Uterus (tissue), 2 donors: ENCODE measurements at regions not wholly inside any gene's neighbourhood (a gene's known extent, or its start where the extent isn't known, plus 50 kb on each side); places are given as distances from the start of the nearest gene placed in this dataset.

Source experiments
- POLR2A ChIP-seq, 2 donors: fragments of 450-650 bp; IDR thresholded peaks; one replicate each; pipeline ENCODE4 v1.6.1; 2016; ENCODE audit warnings: antibody characterized with exemption in 2 of 2, mild to moderate bottlenecking in 1 of 2, moderate library complexity in 1 of 2
- TF ChIP-seq, protein P1 (sequence below), 4 experiments: fragments of 200-600 bp in 2 of 4; fragments of 450-650 bp in 2 of 4; sonication (generic) in 2 of 4; IDR thresholded peaks; one replicate each; pipeline ENCODE4 v1.5.1; 2016 to 2019; ENCODE audit warnings: antibody characterized with exemption in 4 of 4, mild to moderate bottlenecking in 2 of 4, moderate library complexity in 1 of 4

GRCh38 chr10:14412624-14413023 lies 81.9 kb upstream of the FRMD4A start:
- TF ChIP-seq, protein P1, sequence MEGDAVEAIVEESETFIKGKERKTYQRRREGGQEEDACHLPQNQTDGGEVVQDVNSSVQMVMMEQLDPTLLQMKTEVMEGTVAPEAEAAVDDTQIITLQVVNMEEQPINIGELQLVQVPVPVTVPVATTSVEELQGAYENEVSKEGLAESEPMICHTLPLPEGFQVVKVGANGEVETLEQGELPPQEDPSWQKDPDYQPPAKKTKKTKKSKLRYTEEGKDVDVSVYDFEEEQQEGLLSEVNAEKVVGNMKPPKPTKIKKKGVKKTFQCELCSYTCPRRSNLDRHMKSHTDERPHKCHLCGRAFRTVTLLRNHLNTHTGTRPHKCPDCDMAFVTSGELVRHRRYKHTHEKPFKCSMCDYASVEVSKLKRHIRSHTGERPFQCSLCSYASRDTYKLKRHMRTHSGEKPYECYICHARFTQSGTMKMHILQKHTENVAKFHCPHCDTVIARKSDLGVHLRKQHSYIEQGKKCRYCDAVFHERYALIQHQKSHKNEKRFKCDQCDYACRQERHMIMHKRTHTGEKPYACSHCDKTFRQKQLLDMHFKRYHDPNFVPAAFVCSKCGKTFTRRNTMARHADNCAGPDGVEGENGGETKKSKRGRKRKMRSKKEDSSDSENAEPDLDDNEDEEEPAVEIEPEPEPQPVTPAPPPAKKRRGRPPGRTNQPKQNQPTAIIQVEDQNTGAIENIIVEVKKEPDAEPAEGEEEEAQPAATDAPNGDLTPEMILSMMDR (IDR thresholded peaks at IDR 0.05): no peak
- no peak for TF ChIP-seq POLR2A (IDR thresholded peaks at IDR 0.05)
